ENCODE measurements at regions not wholly inside any gene's neighbourhood (a gene's known extent, or its start where the extent isn't known, plus 50 kb on each side); places are given as distances from the start of the nearest gene placed in this dataset.
"Not testable (repeated sequence)": the region's sequence is repeated elsewhere in the genome, so short reads cannot be mapped to it uniquely, and the experiment has no call there.

DNA sequence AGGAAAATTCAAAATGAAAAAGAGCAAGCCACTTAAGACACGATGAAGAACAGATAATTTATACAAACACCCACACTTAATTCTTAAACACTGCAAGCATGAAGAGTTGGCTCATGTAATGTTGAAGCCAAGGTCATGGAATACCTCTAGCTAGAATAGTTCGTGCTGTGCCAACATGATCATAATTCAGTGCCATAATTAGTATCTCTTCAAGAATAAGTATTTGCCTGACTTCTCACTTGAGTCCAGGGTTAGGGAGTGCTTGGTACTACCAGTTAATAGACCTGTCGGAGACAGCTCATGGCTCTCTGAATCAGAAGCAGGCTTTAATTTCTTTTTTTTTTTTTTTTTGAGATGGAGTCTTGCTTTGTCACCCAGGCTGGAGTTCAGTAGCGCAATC lies 206.3 kb downstream of the UNC5CL start:
- H3K27me3 ChIP-seq = peaks cover 7% of the 10 kb centered on the region
- intact Hi-C loops (cut with DNase I) = no loop called here
- ATAC-seq = no peak

DNA sequence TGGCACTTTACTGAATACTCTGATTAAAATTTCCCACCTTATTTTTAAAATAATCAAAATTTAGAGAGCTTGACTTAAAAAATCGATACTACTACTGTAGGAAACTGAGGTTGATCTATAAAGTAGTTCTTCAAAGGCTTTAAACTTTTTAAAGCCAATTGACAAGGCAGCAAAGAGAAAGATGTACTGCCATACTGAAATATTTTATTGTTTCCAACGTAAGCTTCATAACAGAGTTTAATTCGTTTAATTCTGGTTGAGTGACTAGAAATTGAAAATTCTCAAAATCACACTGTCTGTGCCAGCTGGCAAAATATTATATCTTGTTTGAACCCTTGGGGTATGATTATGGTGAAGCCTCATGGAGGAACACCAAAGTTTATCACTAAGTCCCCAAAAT lies 207.6 kb downstream of the UNC5CL start:
- DNase-seq (no peak), ATAC-seq (no peak)
- Histone ChIP-seq H3K36me3 (no peaks in the 10 kb centered on the region), H3K9me3 (no peaks in the 10 kb centered on the region), H3K27ac (no peak overlapping the region), H3K4me3 (no peak overlapping the region), H3K4me1 (no peaks in the 10 kb centered on the region), H3K27me3 (peaks cover 11% of the 10 kb centered on the region)
- intact Hi-C loops (cut with DNase I) = no loop called here
- TF ChIP-seq, protein P1, sequence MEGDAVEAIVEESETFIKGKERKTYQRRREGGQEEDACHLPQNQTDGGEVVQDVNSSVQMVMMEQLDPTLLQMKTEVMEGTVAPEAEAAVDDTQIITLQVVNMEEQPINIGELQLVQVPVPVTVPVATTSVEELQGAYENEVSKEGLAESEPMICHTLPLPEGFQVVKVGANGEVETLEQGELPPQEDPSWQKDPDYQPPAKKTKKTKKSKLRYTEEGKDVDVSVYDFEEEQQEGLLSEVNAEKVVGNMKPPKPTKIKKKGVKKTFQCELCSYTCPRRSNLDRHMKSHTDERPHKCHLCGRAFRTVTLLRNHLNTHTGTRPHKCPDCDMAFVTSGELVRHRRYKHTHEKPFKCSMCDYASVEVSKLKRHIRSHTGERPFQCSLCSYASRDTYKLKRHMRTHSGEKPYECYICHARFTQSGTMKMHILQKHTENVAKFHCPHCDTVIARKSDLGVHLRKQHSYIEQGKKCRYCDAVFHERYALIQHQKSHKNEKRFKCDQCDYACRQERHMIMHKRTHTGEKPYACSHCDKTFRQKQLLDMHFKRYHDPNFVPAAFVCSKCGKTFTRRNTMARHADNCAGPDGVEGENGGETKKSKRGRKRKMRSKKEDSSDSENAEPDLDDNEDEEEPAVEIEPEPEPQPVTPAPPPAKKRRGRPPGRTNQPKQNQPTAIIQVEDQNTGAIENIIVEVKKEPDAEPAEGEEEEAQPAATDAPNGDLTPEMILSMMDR (IDR thresholded peaks at IDR 0.05) = no peak

More for the DNA sequence above, 206.3 kb downstream of the UNC5CL start:
- H3K36me3 ChIP-seq = no peaks in the 10 kb centered on the region
- no peaks in the 10 kb centered on the region for H3K9me3 ChIP-seq
- DNase-seq = no peak
- no peaks in the 10 kb centered on the region for H3K4me1 ChIP-seq
- H3K27ac ChIP-seq = no peak overlapping the region
- H3K4me3 ChIP-seq = no peak overlapping the region
- TF ChIP-seq, protein P1 (IDR thresholded peaks at IDR 0.05) = no peak

DNA sequence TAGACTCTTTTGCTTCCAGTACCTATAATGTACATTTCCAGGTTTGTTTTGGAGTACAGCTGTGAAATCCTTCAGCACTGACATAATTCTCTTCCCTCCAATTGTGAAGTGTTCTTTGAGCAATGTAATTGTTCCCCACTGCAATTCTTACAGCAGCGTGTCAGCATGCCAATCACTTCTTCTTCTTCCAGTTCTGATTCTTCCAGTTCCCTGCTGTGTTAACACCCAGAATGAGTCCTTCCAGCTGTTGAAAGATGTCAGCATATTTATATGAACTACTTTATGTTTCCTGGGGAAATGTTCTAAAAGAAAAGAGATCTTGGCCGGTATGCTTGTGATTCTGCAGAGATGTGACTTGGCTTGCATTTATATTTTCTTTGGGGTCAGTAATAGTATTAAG lies 213.9 kb downstream of the UNC5CL start:
- Histone ChIP-seq H3K4me3 (no peak overlapping the region), H3K27me3 (peaks cover 6% of the 10 kb centered on the region), H3K9me3 (no peaks in the 10 kb centered on the region), H3K36me3 (no peaks in the 10 kb centered on the region), H3K4me1 (no peaks in the 10 kb centered on the region), H3K27ac (no peak overlapping the region)
- no peak for DNase-seq
- intact Hi-C loops (cut with DNase I) = no loop called here
- TF ChIP-seq, protein P1 (IDR thresholded peaks at IDR 0.05) = no peak
- no peak for ATAC-seq

DNA sequence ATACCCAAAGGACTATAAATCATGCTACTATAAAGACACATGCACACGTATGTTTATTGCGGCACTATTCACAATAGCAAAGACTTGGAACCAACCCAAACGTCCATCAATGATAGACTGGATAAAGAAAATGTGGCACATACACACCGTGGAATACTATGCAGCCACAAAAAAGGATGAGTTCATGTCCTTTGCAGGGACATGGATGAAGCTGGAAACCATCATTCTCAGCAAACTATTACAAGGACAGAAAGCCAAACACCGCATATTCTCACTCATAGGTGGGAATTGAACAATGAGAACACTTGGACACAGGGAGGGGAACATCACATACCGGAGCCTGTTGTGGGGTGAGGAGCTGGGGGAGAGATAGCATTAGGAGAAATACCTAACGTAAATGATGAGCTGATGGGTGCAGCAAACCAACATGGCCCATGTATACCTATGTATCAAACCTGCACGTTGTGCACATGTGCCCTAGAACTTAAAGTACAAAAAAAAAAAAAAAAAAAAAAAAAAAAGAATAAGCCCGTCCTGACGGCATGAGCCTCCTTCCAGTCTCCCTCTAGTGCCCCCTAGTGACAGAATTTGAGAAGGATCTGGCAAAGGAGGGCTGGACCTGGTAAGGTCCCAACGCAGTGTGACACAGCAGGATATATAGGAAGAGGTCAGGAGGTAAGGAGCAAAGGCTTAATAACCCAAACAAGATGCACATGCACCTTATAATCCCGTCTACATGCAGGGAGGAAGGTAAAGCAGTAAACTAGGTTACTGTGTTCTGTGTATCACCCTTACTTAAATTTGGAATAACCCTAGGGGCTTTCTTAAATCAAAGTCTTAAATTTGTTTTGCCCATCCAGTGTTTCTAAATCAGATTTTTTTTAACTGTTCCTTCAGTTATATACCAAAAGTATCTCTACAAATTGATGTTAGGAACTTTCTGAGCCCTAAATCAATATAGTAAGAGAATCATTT lies 214.8 kb downstream of the UNC5CL start:
- peak; percentile 91 for ATAC-seq

DNA sequence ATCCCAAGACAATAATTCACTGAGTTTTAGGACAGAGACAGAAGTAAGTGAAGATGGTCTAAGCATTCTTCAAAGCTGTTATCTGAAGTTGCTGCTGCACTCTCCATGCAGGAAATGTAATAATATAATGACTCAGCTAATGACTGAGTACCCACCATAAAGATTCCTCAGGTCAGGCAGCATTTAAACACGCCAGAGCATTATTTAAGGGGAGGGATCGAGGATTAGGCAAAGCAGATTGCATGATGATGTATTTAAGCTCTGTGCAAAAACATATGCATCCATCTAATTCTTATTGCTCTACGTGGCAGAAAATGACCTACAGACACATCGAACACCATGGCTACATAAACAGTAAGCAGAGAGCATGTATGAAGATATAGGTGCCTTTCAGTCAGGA lies 216.4 kb downstream of the UNC5CL start:
- Histone ChIP-seq H3K27ac (no peak overlapping the region), H3K36me3 (no peaks in the 10 kb centered on the region), H3K27me3 (peaks cover 3% of the 10 kb centered on the region), H3K4me3 (no peak overlapping the region), H3K9me3 (no peaks in the 10 kb centered on the region), H3K4me1 (no peaks in the 10 kb centered on the region)
- ATAC-seq = no peak
- intact Hi-C loops (cut with DNase I) = no loop called here
- DNase-seq = no peak
- TF ChIP-seq, protein P1 (IDR thresholded peaks at IDR 0.05) = no peak

More for the DNA sequence above, 214.8 kb downstream of the UNC5CL start:
- TF ChIP-seq, protein P1 (IDR thresholded peaks at IDR 0.05) = peak; percentile 67
- intact Hi-C loops (cut with DNase I); H3K4me1 ChIP-seq; H3K27me3 ChIP-seq; H3K4me3 ChIP-seq; DNase-seq; H3K9me3 ChIP-seq; H3K36me3 ChIP-seq; H3K27ac ChIP-seq: not testable (repeated sequence)

Data from upper lobe of right lung (tissue), 1 donor.